ENCODE measurements at regions not wholly inside any gene's neighbourhood (a gene's known extent, or its start where the extent isn't known, plus 50 kb on each side); places are given as distances from the start of the nearest gene placed in this dataset.
"Not testable (repeated sequence)": the region's sequence is repeated elsewhere in the genome, so short reads cannot be mapped to it uniquely, and the experiment has no call there.

DNA sequence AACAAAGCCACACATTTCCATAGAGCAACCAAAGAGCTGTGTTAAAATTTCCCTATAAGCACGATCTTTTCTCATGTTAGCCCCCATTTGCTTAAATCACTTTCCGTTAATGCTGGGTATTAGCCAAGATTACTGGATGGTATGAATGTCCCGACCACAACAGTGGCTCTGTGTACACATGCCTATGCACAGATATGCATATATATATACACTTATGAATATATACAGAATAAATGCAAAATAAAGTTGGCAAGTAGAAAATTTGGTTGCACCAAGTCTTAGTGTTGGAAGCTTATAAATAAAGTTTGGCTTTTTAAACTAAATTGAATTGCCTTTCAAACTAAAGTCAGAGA is 265.9 kb upstream of the ETAA1 start:
- DNase-seq: no peak

DNA sequence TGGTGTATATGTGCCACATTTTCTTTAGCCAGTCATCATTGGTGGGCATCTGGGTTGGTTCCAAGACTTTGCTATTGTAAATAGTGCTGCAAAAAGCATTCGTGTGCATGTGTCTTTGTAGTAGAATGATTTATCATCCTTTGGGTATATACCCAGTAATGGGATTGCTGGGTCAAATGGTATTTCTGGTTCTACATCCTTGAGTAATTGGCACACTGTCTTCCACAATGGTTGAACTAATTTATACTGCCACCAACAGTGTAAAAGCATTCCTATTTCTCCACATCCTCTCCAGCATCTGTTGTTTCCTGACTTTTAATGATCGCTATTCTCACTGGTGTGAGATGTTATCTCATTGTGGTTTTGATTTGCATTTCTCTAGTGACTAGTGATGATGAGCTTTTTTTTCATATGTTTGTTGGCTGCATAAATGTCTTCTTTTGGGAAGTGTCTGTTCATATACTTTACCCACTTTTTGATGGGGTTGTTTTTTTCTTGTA is 264.6 kb upstream of the ETAA1 start:
- not testable (repeated sequence) for DNase-seq

DNA sequence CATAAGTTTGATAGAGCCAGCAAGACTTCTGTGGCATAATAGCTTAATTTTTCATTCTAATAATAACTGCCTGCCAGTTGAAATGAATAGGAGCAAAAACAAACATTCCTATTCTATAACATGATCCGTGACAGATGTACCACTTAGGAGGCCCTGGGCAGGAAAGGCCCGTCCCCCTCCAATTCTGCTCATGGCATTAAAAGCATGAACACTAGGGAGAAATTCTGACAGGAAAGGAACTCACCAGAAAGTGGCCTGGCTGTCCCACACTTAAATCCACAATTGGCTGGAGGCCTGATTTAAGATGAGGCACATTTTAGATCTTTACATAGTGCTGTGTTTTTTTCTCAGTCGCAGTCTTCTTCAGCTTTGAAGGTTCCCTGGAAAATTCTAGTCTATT is 261.9 kb upstream of the ETAA1 start:
- no peak for DNase-seq

DNA sequence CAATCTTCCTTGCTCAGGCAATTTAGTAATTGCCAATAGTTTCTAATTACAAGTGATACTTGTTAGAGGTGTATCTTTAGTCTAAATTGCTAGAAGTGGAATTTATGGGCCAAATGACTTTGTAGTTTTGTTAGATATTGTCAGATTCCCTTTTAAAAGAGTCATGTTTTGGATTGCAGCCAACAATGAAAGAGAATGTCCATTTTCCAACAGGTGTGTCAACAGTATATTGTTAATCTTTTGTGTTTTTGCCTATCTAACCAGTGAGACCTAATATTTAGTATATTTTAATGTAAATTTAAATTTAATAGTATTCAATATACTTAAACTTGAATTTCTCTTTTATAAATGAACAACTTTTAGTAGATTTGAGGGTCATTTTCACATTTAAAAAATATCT is 259.4 kb upstream of the ETAA1 start:
- DNase-seq: no peak

DNA sequence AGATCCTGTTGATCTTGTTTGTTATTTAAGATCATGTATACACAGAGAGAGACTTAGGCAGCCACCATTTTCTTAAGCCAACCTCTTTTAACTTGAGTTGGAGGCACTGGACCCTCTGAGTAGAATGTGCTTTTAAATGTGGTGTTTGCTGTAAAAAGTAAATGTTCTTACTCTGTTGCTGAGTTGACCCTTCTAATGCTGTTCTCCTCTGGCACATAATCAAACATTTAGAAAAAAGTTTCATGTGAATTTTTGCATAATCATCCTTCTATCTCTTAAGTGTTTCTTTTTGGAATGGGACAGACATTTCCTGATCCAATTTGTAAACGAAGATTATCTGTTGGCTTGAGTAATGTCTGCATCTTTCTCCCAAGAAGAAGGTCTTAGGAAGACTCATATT is 255.1 kb upstream of the ETAA1 start:
- DNase-seq: no peak

DNA sequence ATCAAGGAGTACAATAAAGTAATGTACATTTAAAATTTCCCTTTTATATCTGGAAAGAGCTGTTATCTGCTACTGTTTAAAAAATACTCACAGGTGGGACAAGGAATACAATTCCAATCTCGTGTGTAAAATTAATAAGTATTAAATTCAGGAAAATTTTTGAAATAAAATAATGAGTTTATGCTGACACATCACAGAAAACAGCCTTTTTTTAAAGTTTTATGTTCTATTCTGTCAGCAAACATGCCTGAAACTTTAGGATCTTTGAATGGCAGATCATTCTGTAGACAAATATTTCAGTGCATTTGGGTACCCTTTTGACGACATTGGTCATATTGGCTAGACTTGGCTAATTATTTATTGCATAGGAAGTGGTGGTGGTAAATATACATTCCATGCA is 254.4 kb upstream of the ETAA1 start:
- no peak for DNase-seq

DNA sequence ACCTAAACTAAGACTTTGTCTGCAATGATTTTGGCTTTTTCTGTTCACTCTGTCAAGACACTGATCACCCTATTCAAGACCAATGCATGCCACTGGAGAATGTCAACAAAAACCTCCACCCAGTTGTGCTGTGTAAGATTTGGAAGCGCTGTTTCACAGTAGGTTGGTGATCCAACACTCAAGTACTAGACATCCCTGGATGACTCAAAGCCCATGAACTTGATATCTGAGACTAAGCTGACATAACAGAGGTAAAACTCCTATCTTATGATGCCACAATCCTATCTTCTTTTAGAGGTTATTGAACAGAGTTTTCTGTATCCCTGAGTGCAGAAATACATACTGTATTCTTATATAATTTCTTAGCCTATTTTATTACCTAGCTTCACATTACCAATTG is 251.3 kb upstream of the ETAA1 start:
- DNase-seq: no peak

DNA sequence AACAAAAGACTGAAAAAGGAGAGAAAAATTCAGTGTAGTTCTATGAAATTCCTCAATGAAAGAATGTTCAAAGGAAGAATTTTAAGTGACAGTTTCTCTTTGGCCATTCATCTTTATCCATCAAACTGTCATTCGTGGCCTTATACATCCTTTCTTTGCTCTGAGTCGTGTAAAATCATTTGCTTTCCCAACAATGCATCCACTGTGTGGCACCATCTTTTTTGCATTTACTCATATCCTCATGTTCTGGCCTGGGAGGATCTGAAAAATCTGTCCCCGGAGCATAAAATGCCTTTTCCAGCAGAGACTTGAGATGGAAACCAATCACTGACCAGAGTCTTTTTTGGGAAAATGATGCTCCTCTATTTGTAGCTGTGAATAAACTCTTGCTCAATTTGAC is 240.3 kb upstream of the ETAA1 start:
- no peak for DNase-seq

DNA sequence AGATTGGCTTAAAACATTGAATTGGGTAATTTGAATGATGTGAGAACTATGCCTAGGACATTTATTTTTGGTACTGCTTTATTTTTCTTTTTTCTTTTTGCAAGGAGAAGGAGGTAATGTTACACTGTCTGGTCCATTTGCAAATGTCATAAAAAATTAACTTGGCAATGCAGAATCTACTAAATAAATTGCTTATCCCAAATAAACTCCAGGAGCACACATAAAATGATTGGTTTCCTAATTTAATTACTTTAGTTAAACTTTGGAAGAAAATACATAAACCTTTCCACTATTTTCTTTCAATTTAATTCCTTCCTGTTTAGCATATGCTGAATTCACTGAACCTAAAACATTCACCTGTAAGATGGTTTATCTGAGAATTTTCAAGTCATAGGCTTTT is 238.4 kb upstream of the ETAA1 start:
- no peak for DNase-seq

DNA sequence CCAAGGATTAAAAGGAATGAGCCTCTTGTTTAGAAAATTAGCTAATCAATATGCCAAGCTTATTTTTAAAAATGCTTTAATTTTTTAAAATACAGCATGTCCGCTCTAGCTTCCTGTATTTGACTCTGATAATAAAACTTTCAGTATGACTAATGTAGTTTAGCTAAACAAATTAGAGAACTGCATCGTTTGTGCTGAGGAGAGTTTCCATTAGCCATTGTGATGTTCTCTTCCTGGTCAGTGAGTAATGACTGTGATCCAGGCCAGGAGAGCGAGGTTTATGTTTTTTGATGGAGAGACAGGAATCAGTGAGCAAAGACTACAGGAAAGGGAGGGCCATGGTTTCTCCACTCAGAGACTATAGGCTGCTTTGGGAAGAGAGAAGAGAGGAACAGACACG is 237.2 kb upstream of the ETAA1 start:
- DNase-seq: no peak

DNA sequence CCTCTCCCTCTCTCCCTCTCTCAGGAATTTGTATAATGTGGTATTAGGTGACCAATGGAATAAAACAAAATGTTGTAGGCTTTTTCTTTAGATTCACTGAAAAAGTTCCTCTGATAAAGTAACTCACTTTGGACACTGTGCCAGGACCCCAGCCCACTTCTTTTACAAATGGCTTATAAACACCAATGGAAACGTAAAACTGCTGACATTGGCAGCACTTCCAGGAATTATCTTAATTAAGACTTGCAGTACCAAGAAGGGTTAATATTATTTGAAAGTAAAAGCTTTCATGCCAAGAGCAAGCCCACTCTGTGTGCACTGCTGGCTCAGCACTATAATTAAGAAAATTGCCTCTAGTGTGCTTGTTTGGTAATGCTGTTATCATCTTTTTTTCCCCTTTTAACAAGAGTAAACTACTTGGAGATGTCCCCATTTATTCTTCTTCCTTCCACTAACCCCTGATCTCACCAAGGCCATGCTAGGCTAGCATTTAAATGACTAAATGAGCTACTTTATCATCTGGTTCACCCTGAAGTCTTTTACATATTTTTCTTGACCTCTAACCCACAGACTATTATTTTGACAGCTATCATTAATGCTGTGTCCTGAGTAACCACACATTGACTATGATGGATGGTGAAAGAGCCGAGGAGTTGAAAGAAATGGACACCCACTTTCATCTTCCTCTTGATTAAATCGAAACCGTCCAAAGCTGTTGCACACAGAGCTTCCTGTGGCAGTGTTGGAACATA is 232.2 kb upstream of the ETAA1 start:
- DNase-seq: no peak

DNA sequence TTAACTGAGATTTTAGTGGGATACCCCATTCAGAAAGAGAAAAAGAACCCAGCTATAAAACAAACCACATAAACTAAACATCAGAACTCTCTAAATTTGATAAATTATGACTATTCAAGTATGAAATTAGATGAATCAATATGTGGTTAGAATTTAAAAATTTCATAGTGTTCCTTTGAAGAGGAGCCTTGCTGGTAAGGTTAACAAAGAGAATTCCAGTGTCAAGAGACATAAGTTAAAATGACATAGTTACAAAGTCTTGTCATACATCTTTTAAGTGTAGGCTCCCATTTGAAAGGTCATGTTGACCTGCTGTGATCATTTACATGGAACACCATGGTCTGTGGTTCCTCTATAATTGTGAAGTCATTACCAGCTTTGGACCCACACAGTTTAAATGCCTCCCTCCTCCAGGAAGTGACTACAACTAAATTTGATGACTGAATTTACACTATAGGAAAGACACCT is 231.6 kb upstream of the ETAA1 start:
- DNase-seq: no peak

DNA sequence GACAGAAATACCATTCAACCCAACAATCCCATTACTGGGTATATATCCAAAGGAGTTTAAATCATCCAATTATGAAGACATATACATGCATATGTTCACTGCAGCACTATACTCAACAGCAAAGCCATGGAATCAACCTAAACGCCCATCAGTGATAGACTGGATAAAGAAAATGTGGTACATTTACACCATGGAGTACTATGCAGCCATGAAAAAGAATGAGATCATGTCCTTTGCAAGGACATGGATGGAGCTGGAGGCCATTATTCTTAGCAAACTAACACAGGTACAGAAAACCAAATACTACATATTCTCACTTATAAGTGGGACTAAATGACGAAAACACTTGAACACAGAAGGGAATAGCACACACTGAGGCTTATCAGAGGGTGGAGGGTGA is 230.6 kb upstream of the ETAA1 start:
- not testable (repeated sequence) for DNase-seq

DNA sequence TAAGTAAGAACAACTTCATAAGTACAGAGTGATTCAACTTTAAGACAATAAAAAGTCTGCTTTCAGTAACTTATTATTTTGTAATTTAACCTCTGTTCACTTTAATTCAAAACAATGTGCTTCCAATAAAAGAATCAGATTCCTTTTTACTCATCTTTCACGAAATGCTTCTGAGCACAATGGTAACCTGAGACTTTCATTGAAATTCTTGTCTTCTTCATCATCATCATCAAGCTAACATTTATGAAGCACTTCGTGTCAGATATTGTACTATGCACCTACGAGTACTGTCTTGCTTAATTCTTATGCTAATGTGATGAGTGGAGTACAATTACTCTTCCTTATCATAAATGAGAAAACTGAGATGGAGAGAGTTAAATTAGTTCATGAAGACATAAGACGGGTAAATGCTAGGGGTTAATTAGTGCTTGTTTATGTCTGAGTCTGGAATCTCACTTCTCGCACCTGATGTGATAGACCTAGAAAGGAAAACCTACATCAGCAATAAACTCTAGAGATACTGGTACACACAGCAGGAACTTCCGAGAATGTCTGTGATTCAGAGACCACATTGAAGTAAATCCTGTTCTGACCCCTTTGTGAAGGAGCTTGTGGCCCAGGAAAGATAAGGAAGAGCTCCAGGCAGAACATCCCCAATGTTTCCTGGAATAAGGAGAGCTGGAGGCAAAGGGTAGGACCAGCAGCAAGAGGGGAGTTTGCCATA is 227.6 kb upstream of the ETAA1 start:
- DNase-seq: no peak

DNA sequence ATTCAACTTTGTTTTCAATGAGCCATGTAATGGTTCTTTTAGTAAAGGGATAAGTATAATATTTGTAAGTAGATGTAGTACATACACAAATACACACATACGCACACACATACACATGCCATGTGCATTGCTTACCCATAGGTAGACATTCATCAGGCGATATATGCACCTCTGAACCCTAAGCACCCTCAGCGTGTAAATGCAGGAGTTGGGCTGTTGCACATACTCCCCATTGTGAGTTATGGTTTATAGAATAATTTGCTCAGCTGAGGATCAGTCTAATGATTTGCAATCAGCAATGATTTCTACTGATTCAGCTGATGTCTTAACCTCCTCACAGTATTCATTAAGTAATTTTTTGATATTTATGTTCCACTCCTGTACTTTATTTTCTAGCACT is 217.6 kb upstream of the ETAA1 start:
- DNase-seq: no peak

DNA sequence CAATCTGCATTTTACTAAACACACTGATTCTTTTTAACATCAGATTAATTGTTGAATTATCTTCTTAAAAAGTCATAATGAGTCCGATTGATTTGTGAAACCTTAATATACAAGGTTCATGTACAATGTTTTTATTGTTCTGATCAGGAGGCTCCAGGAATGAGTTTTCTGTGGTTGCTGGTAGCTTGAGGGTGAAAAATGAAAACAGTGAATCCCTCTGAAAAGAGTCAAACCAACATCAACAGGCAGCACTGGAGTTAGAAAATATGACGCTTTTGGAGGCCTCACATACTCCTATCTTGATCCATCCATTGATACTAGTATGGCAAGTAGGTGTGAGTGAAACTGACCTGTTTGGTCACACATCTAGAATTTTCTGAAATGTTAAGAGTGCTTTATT is 216.3 kb upstream of the ETAA1 start:
- DNase-seq: no peak

DNA sequence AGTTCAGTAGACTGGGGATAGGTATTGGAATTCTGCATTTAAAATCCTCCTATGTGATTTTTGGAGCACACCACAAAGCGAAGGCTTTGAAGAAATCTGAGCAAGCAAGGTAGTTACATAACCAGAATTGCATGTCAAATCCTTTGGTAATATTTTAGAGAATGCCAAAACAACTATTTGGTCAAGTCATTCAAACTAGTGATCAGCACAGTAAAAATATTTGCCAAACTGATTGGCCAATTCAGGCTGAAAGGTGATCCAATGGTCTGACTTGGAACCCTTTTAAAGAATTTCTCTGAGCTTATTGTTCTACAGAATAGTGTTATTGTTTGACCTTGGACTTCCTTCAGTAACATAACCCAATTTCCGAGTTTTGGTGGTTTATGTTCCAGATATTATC is 214.2 kb upstream of the ETAA1 start:
- DNase-seq: no peak

DNA sequence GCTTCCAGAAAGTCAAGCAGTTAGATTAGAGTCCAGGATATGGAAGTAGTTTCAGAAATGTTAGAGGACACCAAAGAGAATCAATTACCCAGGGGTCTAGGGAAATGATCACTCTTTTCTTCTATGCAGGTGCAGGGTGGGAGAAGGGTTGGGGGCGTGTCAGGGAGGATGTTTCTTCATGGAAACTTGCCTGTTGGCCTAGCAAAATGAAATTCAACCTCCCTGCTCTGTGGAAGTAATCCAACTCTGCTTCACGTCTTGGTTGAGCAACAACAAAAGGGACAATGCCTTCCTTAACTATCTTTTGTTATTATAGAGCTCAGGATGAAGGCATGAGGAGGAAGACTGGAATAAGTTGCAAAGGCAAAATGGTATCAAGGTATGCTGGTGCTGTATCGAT is 210.8 kb upstream of the ETAA1 start:
- no peak for DNase-seq

DNA sequence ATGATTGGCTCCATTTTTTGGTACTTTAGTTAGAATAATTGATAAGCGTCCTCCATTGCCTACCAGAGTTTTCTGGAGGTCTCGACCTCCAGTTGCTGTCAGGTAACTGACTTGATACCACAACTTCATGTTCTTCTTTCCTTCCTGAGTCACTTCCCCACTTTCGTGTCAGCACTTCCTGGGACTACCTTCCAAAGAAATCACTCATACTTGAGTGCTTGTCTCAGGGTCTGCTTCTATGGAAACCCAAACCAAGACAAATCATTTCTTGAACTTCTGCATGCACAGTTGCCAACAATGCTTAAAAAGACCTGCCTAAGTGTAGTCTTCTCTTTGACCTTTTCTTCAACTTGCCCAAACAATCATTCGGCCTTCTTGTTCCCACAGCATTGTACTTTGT is 210.3 kb upstream of the ETAA1 start:
- DNase-seq: no peak

DNA sequence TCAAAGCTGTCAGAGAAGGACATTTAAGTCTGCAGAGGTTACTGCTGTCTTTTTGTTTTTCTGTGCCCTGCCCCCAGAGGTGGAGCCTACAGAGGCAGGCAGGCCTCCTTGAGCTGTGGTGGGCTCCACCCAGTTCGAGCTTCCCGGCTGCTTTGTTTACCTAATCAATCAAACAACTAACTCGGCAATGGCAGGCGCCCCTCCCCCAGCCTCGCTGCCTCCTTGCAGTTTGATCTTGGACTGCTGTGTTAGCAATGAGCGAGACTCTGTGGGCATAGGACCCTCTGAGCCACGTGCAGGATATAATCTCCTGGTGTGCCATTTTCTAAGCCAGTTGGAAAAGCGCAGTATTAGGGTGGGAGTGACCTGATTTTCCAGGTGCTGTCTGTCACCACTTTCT is 201.8 kb upstream of the ETAA1 start:
- not testable (repeated sequence) for DNase-seq

DNA sequence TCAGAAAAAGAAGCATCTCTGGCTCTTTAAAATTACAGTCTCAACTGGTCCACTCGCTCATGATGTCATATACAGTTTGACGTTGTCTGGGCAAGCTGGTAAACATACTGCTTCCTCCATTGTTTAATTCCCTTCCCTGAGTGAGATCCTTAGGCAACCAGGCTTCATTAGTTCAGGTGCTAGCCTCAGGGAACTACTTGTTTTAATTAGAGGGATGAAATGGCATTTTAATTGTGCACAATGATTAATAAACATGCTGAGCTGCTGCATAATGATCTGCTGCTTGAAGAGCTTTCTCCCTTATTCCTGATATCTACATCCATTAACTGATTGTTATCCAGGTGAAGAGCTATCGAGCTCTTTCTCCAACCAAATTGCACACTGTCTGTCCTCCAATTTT is 195.6 kb upstream of the ETAA1 start:
- DNase-seq: no peak

DNA sequence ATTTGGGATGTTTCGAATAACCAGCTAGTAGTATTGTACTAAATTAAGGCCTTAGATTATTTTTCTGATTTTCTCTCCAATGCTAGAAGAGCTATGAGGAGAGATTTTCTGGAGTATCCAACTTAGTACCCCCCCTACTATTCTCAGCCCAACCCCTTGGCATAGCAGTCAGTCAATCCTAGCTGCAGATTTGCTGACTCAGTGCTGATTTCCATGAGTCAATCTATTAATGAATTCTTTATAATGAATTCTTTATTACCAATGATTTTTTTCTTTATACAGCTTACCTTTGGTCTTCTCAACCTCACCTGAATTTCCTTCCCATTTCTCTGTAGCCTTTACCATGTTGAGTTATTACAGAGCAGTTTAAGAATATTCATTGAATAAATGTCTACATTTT is 192.8 kb upstream of the ETAA1 start:
- DNase-seq: no peak

DNA sequence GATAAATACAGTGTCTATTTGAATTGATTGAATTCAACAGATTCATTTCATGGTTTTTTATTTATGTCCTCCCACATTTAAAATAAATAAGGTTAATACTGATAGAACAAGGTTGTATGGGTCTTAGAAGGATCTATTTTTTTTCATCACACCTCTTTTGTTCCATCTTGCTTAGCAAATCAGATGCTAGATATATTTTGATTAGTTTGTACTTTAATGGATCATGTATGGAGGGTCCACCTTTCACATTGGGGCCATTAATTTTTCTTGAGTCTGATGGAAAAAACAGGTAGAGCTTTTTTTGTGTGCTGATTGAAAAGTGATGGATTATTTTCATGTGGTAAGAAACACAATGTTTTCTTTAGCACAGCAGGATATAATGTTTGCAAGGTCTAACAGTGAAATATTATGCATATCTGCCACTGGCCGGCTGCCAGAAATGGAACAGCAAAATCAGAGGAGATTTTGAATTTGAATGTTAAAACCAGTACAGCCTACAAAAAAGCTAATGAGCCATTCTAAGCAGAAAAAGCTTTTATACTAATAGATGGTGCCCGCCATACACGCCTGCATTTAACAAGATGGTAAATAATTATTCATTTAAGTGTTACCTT is 188.1 kb upstream of the ETAA1 start:
- no peak for DNase-seq

DNA sequence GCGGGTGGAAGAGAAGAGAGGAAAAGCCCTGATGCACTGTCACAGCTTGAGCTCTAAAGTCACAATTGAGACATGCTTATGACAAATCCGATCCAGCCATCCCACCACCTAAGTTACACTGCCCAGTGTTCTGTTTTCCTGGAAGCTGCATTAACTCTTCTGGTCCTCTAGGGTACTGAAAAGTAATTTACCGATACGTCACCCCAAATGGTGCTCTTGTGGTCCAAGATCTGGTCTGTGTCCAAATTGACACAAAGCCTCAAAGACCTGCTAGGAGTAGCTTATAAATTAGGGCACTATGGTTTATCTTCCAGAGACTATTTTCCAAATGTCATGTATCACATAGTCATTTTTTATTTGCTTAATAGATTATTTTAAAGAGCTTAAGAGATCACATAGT is 186.7 kb upstream of the ETAA1 start:
- no peak for DNase-seq
